GM21447 (cell line): ENCODE measurements at regions not wholly inside any gene's neighbourhood (a gene's known extent, or its start where the extent isn't known, plus 50 kb on each side); places are given as distances from the start of the nearest gene placed in this dataset.

Experiments
- ATAC-seq: cut with Tn5 transposase; IDR thresholded peaks from one replicate; pipeline ENCODE4 v1.9.1; 2021; ENCODE audit not compliant: unreplicated experiment

DNA sequence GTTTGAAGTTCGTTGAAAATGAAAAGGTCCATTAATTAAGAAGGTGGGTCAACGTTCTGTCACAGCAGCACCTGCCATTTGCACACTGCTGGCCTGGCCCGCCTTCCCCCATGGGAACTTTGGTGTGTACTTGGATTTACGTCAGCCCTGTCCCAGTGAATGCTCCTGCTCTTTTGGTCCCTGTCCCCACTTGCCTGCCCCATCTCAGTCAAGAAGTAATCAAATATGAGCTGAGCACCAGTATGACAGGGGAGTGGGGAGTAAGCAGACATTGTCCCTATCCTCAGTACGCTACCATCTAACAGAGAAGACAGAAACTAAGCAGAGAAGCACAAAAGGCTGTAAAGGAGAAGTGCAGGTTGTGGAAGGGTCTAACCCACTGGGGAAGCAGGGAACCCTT, 65.1 kb downstream of the SLC4A3 start:
- ATAC-seq, result no peak

DNA sequence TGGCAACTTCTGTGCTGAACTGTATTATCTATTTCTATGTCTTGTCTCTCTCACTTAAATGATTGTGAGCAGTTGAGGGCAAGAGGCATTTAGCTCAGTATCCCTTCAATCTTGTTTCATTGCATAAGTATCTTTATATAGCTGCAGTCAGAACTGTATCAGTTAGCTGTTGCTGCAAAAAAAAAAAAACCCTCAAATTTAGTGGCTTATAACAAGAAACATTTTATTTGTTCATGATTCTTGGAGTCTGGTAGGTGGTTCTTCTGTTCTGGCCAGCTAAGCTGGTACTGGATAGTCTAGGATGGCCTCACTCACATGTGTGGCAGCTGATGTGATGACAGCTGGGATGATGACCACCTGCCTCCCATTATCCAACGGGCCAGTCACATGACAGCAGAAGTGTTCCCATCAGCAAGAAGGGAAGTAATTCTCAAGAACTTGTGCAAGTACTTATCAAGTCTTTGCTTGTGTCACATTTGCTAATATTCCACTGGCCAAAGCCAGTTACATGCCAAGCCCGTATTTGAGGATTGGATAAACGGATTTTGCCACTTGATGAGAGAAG, 67.8 kb downstream of the SLC4A3 start:
- no peak for ATAC-seq

DNA sequence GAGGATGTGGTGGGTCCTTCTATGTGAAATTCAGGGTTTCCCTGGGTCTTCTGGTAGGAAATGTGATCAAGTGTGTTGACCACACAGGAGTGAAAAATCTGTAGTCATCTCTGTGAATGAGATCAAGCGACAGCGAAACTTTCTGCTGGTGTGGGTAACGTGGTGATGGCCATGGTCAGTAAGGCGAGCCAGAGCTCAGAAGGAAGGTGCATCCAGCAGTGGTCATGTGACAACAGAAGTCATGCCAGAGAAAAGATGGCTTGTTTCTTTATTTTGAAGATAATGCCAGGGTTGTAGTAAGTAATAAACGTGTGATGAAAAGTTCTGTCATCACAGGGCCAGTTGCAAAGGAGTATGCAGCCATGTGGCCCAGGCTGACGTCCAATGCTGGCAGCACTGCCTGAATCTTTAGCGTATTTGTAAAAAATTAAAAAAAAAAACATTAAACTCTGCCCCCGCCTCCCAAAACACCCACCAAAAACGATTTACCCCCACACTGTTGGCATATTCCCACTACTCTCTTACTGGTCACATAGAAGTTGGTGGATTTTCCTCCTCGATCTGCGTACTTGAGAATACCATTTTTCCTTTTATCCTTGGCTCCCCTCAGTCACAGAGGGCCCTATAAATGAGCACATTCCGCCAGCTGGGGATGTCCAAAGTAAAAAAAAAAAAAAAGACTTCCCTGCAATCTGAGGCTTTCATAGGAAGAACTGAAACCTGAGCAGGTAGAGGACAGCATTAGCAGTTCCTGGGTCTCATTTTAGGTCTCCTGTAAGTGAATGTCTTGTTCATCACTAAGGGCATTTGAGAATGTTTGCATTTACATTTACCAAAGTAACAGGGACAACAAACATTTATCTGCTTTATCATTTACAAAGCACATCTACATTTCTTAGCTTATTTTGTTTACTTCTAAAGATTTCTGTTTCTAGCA, 70.6 kb downstream of the SLC4A3 start:
- no peak for ATAC-seq

DNA sequence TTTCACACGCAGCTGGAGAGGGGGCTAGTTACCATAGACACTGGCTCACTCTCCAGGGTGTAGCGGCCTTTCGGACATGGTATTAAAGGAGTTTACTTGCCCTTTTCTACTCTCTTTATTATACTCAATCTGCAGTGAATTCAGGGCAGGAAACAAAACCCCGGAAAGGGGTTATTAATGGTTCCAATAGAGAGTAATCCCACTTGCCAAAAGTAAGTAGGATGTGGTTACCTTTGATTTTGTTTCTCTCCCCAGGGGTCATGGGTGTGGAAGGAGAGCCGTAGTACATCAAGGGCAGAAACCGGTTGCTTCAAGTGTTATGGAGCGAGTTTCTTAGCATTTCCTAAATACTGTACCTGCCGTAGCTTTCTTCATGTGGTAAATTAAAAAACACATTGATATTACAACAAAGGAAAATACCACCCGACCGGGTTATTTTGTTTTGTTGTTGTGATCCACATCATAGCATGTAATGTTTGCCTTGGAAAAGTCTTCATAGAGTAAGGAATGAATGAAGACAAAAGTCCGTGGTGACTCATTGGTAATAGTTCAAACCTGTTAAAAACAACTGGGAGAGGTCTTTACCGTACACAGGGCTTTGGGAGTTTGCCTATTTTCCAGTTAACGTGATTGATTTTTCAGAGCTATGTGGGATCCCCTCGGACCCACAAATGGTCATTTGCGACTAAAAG, 71.5 kb downstream of the SLC4A3 start:
- ATAC-seq, result no peak

DNA sequence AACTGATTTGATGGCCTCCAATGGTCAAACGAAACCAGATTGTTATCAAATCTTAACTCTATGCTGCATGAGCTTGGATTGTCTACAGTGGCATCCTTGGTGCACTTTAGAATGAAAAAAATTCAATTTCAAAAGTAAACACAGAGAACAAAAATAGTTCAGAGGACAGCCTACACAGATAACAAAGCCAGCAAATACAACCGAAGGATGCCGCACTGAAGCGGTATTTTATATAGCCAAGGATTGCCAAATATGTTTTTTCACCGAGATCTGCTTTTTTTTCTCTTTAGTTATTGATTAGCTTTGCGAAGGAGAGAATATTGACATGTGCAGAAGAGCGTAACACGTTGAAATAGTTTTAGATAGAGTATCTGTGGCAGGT, 72.0 kb downstream of the SLC4A3 start:
- no peak for ATAC-seq

DNA sequence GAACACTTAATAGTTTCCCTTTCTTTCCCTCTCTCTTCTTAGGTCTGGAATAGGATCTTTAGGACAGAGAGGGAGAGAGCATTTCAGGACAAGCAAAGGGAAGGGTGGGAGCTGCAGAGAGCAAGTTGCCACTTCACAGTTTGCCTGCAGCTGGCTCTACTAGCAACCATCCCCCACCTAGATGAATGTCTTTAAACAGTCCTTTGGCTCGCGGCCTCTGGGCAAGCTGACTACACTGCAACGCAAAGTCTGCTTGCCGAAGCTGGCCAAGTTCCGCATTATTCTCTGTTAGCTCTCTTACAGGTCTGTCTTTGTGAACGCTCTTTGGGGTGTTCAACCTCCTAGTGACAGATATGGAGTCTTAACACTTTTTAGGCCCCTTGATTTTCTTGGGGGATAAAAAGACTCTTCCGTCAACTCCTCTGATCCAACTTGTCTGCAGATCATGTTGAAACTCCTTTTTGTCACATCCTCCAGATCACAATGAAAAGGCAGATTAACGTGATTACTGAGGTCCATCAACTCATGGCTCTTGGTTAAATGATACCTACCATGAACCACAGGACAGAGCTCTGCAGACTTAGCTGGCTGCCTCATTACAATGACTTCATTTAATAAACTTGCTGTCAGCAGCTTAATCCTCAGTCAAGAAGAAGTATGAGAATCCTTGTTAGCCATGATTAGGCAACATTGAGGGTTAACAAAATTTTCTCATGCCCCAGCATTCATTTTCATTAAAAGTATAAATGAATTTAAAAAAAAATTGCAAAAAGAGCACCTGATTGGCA, 74.6 kb downstream of the SLC4A3 start:
- no peak for ATAC-seq

DNA sequence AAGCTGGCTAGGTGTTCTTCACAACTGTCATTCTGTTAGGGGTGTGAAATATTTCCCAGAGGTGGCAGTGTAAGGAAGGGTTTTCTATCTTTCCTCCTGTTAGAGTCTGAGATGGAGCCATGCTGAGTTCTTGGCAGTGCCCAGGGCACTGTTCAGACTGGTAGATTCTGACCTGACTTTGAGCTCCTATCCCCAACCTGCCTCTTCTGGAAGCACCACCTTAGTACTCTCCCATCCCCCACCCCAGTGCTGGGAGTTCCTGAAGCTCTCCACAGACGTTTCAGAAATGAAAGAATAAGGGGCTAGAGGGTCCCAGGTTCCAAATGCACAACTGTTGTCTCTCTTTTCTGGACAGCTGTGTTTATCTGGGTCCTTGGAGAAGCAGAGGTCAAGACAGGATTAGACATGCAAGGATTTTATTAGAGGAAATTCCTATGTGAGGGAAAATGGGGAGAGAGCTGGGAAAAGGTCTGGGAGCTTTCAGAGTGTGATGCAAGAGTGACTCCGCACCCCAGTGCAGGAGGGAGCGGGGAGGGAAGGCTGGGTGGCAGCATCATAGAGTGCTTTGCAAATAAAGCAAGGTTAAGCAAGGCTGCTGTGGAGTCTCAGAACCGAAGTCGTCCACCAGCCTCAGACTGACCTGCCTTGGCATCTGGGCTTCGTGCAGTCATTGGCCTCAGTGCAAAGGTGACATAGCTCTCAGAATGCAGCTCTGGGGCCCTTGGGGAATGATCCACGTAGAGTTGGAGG, 75.5 kb downstream of the SLC4A3 start:
- no peak for ATAC-seq

DNA sequence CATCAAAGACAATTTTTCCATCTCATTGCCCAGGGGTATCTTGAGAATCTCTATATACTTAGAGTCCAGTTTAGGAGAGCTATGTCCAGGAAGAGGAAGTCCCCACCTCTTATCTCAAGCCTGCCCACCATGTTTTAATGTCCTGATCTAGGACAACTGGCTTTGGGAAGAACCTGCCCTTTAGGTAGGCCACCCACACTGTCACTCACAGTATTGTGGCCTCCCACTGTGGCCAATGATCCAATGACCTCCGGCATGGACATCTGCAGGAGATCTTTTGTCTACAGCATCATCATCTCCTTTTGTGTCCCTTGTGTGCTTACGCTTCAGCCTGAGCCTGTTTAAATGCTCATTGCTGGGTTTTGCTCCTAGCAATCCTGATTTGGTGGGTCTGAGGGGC, 77.4 kb downstream of the SLC4A3 start:
- no peak for ATAC-seq

DNA sequence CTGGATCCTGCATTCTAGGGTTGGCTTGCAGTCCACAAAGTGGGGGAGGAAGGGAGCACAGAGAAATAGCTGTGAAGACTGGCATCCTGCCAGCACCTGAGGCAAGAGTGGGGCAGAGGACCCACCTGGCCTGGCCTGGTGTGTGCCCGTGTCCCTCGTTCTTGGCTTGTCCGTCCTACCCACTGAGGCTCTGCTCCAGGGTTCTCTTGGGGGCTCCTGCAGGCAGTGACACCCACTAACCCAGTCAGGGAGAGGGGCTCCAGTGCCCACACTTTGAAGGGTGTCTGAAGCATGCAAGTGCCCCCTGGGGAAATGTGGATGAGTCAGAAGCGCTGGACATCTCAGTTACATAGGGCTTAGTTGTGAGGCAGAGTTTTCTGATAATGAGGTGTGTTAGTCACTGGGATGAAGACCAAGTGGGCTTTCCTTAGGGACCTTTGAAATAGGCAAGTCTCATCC, 79.4 kb downstream of the SLC4A3 start:
- ATAC-seq, result no peak

DNA sequence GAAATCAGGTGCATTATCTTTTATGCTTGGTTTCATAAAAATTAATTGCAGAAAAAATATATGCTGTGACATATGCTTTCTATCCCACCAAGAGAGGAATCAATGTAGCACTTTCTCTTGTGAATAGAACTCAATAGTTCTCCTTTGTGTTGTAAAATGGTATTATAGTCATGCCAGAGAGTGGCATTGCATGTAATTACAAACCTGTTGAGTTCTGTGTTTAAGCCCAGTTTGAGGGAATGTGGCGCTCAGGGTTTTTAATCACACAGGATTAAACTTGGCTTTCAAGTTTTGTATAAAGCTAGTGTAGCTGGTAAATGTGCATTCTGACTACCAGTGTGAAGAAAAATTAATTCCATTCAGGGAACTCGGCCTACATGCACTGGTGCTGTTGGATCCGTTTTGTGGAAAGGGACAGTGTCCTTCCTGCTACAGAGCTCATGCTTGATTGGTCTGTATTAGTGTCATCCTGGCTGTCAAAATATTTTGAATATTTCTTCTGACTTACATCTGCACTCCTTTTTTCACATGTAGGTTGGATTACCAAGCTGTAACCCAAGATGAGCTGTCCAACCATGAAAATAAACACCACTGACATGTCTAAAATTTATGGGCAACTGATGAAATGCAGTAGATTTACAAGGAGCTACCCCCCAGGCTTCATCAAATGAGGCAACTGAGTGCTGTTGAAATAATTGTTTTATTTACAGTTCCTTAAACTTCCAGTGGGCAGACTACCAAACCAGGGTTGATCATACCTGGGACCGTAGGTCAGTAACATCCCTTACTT, 80.3 kb downstream of the SLC4A3 start:
- no peak for ATAC-seq

DNA sequence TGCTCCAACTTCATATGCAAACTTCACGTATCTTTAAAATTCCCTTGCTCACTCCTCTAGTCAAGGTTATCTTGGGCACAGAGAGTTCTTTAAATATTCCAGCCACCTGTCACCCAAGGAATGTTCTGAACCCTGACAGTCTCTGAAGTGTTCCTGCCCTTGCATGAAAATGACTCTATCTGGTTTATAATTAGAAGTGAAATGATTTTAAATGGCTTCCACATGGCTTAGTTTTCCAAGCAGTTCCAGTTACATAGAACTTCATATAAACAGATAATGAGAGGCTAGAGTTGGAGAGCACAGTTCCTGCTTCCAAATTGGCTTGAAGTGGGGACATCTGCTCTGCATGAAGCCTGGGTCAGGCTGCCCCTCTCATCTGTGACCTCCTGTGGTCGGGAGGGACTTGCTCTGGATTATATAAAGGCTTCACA, 81.9 kb downstream of the SLC4A3 start:
- ATAC-seq, result no peak

DNA sequence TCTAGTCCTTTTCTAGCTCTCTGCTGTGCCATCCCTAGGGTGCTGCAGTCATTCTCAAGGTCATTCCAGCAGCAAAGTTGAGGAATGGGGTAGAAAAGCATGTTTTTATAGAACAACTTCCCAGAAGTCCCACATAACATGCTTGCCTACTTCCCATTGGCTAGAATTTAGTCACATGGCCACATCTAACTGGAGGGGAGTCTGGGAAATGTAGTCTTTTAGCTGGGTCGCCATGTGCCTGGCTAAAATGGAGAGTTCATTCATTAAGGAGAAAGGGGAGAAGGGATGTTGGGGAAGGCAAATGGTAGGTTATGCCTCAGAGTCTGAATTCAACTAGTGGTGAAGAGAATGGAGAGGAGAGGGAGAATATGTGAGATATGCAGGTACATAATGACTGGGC, 85.7 kb downstream of the SLC4A3 start:
- no peak for ATAC-seq

DNA sequence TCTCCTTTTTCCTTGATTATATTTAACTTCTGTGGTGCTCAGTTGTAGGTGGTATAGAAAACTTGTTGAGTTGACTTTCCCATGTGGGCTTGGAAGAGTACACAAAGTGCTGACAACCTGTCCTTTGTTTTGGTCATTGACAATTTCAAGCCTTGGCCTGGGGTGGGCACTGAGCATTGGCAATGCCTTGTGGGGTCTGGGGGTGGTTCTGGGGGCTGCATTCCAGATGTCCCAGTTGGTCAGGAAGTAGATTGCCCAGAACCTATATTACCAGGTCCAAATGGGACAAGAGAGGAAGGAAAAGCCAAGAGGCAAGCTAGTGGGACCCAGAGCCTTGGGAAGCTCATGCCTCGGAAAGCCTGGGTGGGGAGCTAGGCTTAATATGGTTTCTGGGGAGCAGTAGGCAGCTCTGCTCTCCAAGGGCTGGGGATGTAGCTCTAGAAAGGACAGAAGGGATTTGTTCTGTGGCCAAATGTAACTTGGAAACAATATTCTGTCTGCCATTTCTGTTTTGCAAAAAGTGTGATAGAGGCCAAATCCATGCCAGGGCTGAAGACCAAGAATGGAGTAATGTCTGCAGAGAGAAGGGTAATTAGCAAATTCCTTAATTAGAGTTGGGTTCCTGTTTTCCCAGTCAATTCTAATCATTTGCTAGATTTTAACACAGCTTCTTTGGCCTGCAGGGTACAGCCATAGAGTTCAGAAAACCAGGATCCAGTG, 87.4 kb downstream of the SLC4A3 start:
- no peak for ATAC-seq

DNA sequence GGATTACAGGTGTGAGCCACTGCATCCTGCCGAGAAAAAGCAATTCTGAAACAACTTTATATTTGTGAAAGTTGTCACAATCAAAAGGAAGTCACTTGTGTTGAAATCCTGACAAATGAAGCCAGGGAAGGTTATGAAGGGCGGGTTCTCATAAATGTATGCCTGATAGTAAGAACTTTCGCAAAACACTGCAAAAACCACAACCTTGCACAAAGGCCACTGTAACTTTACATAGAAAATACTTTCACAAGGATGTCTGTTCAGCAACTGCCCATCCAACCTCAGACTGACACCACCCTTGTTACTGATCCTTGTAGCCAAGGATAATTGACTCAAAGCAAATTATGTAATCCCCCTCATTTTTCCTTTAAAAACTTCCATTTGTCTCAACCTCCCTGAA, 90.6 kb downstream of the SLC4A3 start:
- no peak for ATAC-seq

DNA sequence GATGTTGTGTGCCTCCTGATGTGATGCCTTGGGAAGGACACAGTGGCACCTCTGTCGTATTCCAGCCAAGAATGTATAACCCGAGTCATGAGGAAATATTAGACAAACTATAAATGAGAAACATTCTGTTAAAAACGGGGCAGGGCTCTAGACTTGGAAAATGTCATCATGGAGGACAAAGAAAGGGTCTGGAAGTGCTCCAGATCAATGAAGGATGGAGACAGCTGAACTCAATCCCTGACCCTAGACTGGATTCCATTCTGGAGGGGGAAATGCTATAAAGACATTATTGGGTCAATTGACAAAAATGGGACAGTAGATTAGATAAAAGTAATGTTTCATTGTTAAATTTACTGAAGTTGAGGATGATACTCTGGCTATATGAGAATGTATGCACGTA, 92.1 kb downstream of the SLC4A3 start:
- no peak for ATAC-seq

DNA sequence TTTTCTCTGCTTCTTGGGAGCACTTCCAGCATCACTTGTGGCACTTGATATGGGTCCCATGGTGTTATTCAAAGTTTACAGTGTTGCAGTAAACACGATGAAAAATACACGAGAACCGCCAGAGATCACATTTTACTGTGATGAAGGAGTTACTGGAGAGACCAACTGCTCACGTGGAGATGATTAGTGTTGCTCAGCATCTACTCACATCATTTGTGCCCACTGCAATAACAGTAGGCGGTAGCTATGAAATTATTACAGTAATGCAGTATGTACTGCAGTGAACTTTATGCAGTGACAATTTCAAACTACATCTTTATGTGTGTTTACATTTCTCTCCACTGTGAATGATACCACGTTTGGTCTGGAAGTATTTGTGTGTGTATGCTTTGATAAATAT, 93.5 kb downstream of the SLC4A3 start:
- no peak for ATAC-seq

DNA sequence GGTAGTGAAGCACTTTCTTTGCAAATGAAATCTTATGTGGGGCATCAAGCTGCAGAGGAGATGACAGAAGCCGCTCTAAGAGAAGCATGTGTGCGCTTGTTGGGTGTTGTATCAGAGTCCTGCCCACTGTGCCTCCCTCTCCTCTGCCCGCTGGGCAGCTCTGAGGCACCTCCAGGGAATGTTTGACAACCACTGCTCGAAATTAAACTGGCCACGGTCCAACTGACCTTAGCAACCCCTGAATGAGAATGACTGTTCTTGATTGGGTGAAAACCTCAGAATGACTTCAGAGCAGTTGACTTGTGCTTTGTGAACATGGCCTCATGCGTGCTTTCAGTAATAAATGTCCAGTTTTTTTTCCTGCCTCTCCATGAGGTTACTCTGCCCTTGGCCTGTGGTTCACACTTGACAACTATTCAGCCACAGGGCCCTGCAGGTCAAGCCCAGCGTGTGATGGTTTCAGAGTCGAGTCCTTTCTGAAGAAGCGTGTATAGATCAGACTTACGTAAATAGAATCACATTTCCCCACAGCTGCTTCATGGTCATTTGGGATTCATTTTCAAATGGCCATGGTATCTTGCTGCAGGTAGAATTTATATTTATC, 94.9 kb downstream of the SLC4A3 start:
- ATAC-seq, result no peak

DNA sequence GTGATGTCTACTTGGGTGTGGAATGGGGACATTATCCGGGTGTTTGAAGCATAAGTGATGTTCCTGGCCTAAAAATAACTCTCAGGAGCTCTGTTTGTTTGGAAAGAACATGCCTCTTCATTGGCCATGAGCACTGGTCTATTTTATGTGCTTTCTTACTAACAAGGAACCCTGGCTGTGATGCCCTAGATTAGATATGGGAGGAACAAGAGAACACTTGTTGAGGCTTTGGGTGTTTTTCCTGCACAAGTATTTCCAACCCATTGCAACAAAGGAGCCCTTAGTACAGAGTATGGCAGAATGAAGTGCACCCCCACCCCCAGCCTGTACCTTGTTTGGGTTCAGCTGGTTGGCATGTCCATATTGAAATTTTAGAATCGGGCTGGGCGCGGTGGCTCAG, 95.9 kb downstream of the SLC4A3 start:
- no peak for ATAC-seq

DNA sequence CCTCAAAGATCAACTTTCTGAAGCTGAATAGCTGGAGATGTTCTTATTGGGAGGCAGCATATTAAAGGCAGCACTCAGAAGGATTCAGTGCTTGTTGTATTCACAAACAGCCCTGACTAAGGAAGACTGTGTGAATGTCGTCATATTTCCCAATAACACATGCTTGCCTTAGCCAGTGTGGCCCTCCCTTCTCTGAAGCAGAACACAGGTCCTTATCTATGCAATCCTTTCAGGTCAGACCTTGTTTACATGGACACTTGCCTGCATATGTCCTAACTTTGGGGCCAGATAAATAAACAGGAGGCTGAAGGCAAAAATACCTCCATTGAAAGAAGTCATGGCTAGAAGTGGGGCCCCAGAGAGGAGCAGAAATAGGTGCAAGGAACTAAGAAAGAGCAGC, 97.2 kb downstream of the SLC4A3 start:
- ATAC-seq, result no peak
